ENCODE measurements at regions not wholly inside any gene's neighbourhood (a gene's known extent, or its start where the extent isn't known, plus 50 kb on each side); places are given as distances from the start of the nearest gene placed in this dataset.

DNA sequence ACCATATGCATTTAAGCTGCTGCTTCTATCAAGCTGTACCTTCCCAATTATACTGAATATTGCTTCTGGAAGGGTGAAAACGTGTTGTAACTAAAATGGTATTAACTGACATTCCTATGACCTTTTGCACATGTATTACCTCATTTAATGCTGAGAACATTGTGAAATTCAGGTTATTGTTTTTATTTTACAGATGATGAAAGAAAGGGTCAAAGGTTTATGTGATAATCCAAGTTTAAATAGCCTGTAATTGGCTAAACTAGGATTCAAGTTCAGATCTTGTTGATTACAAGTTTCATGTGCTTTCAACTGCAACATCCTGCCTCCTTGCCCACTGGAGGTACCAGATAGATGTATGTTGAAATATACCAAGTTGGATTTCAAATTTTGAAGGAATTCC lies 433.3 kb upstream of the PRICKLE1 start:
- ATAC-seq (no peak), DNase-seq (no peak)
- CTCF ChIA-PET, result no interaction called here
- POLR2A ChIA-PET, result no interaction called here
- Mint-ChIP-seq H3K4me3 (no peak overlapping the region), H3K27me3 (no peaks in the 10 kb centered on the region), H3K27ac (no peak overlapping the region), H3K4me1 (no peaks in the 10 kb centered on the region), H3K36me3 (ENCODE audit: low read depth) (no peaks in the 10 kb centered on the region), H3K9me3 (ENCODE audit: low read depth) (no peaks in the 10 kb centered on the region)
- intact Hi-C loops (cut with DNase I, micrococcal nuclease), result no loop called here

GRCh38 chr12:43015090-43015737 lies 425.7 kb upstream of the PRICKLE1 start:
- no peak overlapping the region for H3K4me3 Mint-ChIP-seq
- ChIA-PET POLR2A (no interaction called here), CTCF (no interaction called here)
- H3K4me1 Mint-ChIP-seq, result no peaks in the 10 kb centered on the region
- ATAC-seq (no peak), DNase-seq (no peak)
- peaks cover 1% of the 10 kb centered on the region for H3K9me3 Mint-ChIP-seq (ENCODE audit: low read depth)
- intact Hi-C loops (cut with DNase I, micrococcal nuclease), result no loop called here
- no peak overlapping the region for H3K27ac Mint-ChIP-seq
- no peaks in the 10 kb centered on the region for H3K36me3 Mint-ChIP-seq (ENCODE audit: low read depth)
- no peaks in the 10 kb centered on the region for H3K27me3 Mint-ChIP-seq

DNA sequence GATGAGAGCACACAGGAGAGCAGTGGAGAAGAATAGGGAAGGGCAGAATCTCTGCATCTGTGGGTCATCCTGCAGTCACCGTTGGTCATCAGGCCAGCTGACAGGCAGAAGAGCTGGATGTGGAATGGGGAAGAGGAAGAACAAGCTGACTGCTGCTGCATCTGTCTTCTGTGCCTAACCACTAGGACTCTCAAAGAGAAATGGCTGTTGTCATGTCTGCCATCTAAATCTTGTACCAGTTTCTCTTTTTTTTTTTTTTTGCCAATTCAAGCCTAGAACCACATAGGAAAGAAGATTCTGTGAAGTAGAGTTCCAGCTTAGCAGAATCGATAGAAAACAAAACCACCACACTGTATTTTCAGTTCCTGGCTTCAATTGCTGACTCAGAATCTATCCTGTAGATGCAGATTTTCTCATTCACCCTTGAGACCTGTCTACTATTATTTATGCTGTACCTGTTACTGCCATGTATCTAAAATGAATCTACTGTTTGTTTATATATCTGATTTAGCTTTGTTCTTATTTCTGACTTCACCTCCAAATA lies 421.9 kb upstream of the PRICKLE1 start:
- H3K4me1 Mint-ChIP-seq, result no peaks in the 10 kb centered on the region
- intact Hi-C loops (cut with DNase I, micrococcal nuclease), result no loop called here
- no peak for DNase-seq
- ChIA-PET CTCF (no interaction called here), POLR2A (no interaction called here)
- no peak for ATAC-seq
- H3K4me3 Mint-ChIP-seq, result no peak overlapping the region
- no peaks in the 10 kb centered on the region for H3K27me3 Mint-ChIP-seq
- no peaks in the 10 kb centered on the region for H3K36me3 Mint-ChIP-seq (ENCODE audit: low read depth)
- H3K9me3 Mint-ChIP-seq (ENCODE audit: low read depth), result peaks cover 1% of the 10 kb centered on the region
- no peak overlapping the region for H3K27ac Mint-ChIP-seq

DNA sequence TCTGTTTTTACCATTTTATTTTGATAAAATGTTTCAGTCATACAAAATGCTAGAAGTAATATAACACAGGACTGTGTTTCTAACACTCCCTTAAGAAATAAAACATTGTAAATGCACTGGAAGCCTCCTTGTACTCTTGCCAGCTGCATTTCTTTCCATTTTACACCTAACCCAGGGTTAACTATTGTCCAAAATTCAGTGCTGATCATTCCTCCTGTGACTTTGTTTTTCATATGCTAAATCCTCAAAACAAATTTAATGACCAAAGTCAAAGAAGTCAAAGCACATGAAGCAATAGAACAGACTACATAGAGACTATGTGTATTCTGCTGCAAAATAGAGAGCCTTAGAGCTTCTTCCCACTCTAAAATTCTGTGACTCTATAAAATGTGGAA lies 420.3 kb upstream of the PRICKLE1 start:
- H3K4me1 Mint-ChIP-seq, result no peaks in the 10 kb centered on the region
- H3K9me3 Mint-ChIP-seq (ENCODE audit: low read depth), result peaks cover 1% of the 10 kb centered on the region
- CTCF ChIA-PET, result no interaction called here
- DNase-seq (no peak), ATAC-seq (no peak)
- intact Hi-C loops (cut with DNase I, micrococcal nuclease), result no loop called here
- no peak overlapping the region for H3K4me3 Mint-ChIP-seq
- H3K27me3 Mint-ChIP-seq, result no peaks in the 10 kb centered on the region
- no peak overlapping the region for H3K27ac Mint-ChIP-seq
- POLR2A ChIA-PET, result no interaction called here
- H3K36me3 Mint-ChIP-seq (ENCODE audit: low read depth), result no peaks in the 10 kb centered on the region

- ChIA-PET POLR2A (no interaction called here), CTCF (interaction anchor here (0.6 kb wide), 1 partner anchor 521 kb away, joined by 3 read pairs; no protein-coding TSS in a partner anchor)
- no peak for DNase-seq
- no peak for ATAC-seq
- peaks cover 1% of the 10 kb centered on the region for H3K9me3 Mint-ChIP-seq (ENCODE audit: low read depth)
- intact Hi-C loops (cut with DNase I, micrococcal nuclease), result no loop called here
- H3K4me3 Mint-ChIP-seq, result no peak overlapping the region
- H3K4me1 Mint-ChIP-seq, result no peaks in the 10 kb centered on the region
- H3K36me3 Mint-ChIP-seq (ENCODE audit: low read depth), result no peaks in the 10 kb centered on the region
- no peaks in the 10 kb centered on the region for H3K27me3 Mint-ChIP-seq
- H3K27ac Mint-ChIP-seq, result no peak overlapping the region
Measured at GRCh38 chr12:43008953-43009845, 419.7 kb upstream of the PRICKLE1 start.

DNA sequence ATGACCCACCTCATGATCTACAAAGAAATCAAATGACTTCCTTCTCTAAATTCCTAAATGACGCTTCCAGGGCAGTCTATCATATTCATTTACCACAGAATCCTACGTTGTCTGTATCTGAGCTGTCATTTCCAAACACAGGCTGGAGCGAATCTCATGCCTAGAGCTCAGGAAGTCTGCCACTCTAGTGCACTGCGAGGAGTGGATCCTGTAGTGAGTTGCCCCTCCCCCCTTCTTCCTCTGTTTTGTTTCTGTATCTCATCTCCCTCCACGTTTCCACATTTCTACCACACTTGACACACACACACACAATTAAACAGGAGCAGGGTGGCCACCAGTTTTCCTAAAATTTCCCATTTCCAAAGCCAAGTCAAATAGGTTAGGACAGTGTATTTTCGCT lies 415.4 kb upstream of the PRICKLE1 start:
- Mint-ChIP-seq H3K27me3 (no peaks in the 10 kb centered on the region), H3K4me1 (no peaks in the 10 kb centered on the region), H3K36me3 (ENCODE audit: low read depth) (no peaks in the 10 kb centered on the region), H3K4me3 (no peak overlapping the region), H3K9me3 (ENCODE audit: low read depth) (no peaks in the 10 kb centered on the region), H3K27ac (no peak overlapping the region)
- DNase-seq, result no peak
- ChIA-PET POLR2A (no interaction called here), CTCF (no interaction called here)
- intact Hi-C loops (cut with DNase I, micrococcal nuclease), result no loop called here
- ATAC-seq, result no peak

- H3K27me3 Mint-ChIP-seq, result no peaks in the 10 kb centered on the region
- no peak overlapping the region for H3K4me3 Mint-ChIP-seq
- no peak overlapping the region for H3K27ac Mint-ChIP-seq
- no peaks in the 10 kb centered on the region for H3K9me3 Mint-ChIP-seq (ENCODE audit: low read depth)
- H3K4me1 Mint-ChIP-seq, result no peaks in the 10 kb centered on the region
- H3K36me3 Mint-ChIP-seq (ENCODE audit: low read depth), result no peaks in the 10 kb centered on the region
- ChIA-PET CTCF (no interaction called here), POLR2A (no interaction called here)
- intact Hi-C loops (cut with DNase I, micrococcal nuclease), result no loop called here
- DNase-seq (no peak), ATAC-seq (no peak)
Measured at GRCh38 chr12:43004141-43004540, 414.6 kb upstream of the PRICKLE1 start.

DNA sequence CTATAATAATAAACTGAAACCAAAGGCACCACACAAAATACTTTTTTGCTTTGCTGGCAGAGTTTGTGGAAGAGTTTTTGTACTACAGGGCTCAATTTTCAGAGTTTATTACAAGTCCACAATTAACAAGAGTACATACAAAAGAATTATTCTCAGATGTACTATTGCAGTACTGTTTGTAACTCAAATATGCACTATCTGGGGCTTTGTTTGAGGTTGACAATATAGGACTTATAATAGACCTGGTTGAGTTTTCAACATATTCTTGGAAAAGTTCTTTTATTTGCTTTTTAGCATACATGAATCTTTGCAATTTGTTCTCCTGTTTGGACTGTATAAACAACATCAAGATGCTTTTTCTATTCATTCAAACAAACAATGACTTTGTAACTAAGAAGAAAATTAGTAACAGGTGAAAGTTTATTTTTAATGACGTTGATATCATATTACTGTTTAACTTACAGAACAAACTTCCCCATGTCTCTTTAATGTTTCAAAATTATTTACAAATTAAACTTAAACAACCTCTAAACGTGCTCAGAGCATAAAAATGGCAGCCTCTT lies 407.4 kb upstream of the PRICKLE1 start:
- no peak overlapping the region for H3K4me3 Mint-ChIP-seq
- H3K36me3 Mint-ChIP-seq (ENCODE audit: low read depth), result no peaks in the 10 kb centered on the region
- no peak for ATAC-seq
- H3K27me3 Mint-ChIP-seq, result no peaks in the 10 kb centered on the region
- DNase-seq, result no peak
- CTCF ChIA-PET, result no interaction called here
- no peak overlapping the region for H3K27ac Mint-ChIP-seq
- intact Hi-C loops (cut with DNase I, micrococcal nuclease), result no loop called here
- POLR2A ChIA-PET, result no interaction called here
- no peaks in the 10 kb centered on the region for H3K9me3 Mint-ChIP-seq (ENCODE audit: low read depth)
- no peaks in the 10 kb centered on the region for H3K4me1 Mint-ChIP-seq

GRCh38 chr12:42992826-42993225 lies 403.3 kb upstream of the PRICKLE1 start:
- ChIA-PET CTCF (no interaction called here), POLR2A (no interaction called here)
- ATAC-seq (no peak), DNase-seq (no peak)
- no peaks in the 10 kb centered on the region for H3K4me1 Mint-ChIP-seq
- no peak overlapping the region for H3K4me3 Mint-ChIP-seq
- intact Hi-C loops (cut with DNase I, micrococcal nuclease), result no loop called here
- H3K27ac Mint-ChIP-seq, result no peak overlapping the region
- no peaks in the 10 kb centered on the region for H3K9me3 Mint-ChIP-seq (ENCODE audit: low read depth)
- H3K36me3 Mint-ChIP-seq (ENCODE audit: low read depth), result no peaks in the 10 kb centered on the region
- no peaks in the 10 kb centered on the region for H3K27me3 Mint-ChIP-seq

GRCh38 chr12:42990387-42990786 lies 400.8 kb upstream of the PRICKLE1 start:
- ATAC-seq, result no peak
- no peaks in the 10 kb centered on the region for H3K4me1 Mint-ChIP-seq
- H3K36me3 Mint-ChIP-seq (ENCODE audit: low read depth), result no peaks in the 10 kb centered on the region
- no peaks in the 10 kb centered on the region for H3K9me3 Mint-ChIP-seq (ENCODE audit: low read depth)
- no peaks in the 10 kb centered on the region for H3K27me3 Mint-ChIP-seq
- no peak overlapping the region for H3K27ac Mint-ChIP-seq
- intact Hi-C loops (cut with DNase I, micrococcal nuclease), result no loop called here
- ChIA-PET POLR2A (no interaction called here), CTCF (no interaction called here)
- no peak overlapping the region for H3K4me3 Mint-ChIP-seq
- DNase-seq, result no peak

DNA sequence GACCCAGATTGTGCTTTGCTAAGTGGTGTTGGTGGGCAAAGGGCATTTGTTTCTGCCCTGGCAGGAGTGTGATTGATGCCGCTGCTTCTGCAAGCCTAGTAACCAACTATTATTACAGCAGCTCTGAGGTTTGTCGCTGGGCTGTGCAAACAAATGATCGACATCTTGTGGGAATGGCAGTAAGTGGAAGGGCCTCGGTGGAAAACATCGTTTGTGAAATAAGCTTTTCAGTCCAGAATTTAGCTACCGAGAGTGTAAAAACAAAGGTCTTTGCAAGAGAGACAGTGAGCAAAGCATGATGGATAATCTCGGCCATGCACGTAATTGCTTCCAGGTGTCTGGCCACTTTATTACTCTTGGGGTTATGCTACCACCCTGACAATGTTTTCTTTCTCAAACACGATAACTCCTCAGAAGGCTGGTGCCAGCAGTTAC lies 397.7 kb upstream of the PRICKLE1 start:
- CTCF ChIA-PET, result no interaction called here
- DNase-seq (no peak), ATAC-seq (no peak)
- intact Hi-C loops (cut with DNase I, micrococcal nuclease), result no loop called here
- no peaks in the 10 kb centered on the region for H3K9me3 Mint-ChIP-seq (ENCODE audit: low read depth)
- no peaks in the 10 kb centered on the region for H3K36me3 Mint-ChIP-seq (ENCODE audit: low read depth)
- H3K27me3 Mint-ChIP-seq, result no peaks in the 10 kb centered on the region
- no peaks in the 10 kb centered on the region for H3K4me1 Mint-ChIP-seq
- POLR2A ChIA-PET, result no interaction called here
- no peak overlapping the region for H3K4me3 Mint-ChIP-seq
- no peak overlapping the region for H3K27ac Mint-ChIP-seq

DNA sequence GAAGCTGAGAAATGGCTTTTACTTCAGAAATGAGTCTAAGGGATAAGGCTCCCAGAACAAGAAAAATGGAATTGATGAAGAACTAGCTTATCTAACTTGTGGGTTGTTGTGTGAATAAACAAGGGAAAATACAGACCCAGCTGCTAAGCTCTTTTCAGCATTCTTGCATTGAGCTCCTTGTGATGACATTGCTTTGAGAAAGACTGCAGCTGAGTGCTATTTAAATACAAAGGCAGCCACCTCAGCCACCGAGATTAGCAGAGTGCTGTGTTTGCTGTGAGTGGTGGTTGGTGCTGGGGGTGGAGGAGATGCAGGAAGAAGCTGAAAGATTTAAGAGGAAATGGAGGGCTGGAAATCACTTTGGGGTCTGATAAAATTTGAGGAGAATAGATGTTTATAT lies 396.0 kb upstream of the PRICKLE1 start:
- ChIA-PET POLR2A (no interaction called here), CTCF (interaction anchor here (0.6 kb wide), 1 partner anchor 29 kb away, joined by 3 read pairs; no protein-coding TSS in a partner anchor)
- H3K4me3 Mint-ChIP-seq, result no peak overlapping the region
- DNase-seq (no peak), ATAC-seq (no peak)
- H3K27me3 Mint-ChIP-seq, result no peaks in the 10 kb centered on the region
- no peaks in the 10 kb centered on the region for H3K4me1 Mint-ChIP-seq
- intact Hi-C loops (cut with DNase I, micrococcal nuclease), result no loop called here
- no peaks in the 10 kb centered on the region for H3K9me3 Mint-ChIP-seq (ENCODE audit: low read depth)
- no peaks in the 10 kb centered on the region for H3K36me3 Mint-ChIP-seq (ENCODE audit: low read depth)
- no peak overlapping the region for H3K27ac Mint-ChIP-seq

Data from activated CD4-positive, alpha-beta T cell treated with anti-CD3 and anti-CD28 coated beads for 36 hours (primary cell).